HFFc6 (cell line): ENCODE measurements at regions not wholly inside any gene's neighbourhood (a gene's known extent, or its start where the extent isn't known, plus 50 kb on each side); places are given as distances from the start of the nearest gene placed in this dataset.
A peak's percentile ranks its signal among the peaks of the same experiment; 100 is the strongest.

ENCODE experiments used
- DNase-seq: peaks from one replicate; pipeline ENCODE4 v3.0.0-alpha.2; 2018
- H3K27ac Mint-ChIP-seq: 2 replicates; pipeline ENCODE4 v1.8.0; 2020; ENCODE audit warnings: mild to moderate bottlenecking, mixed read lengths
- H3K27me3 Mint-ChIP-seq: 2 replicates; pipeline ENCODE4 v1.8.0; 2021; ENCODE audit warnings: mild to moderate bottlenecking, moderate library complexity, mixed read lengths; ENCODE audit not compliant: insufficient read depth
- H3K36me3 Mint-ChIP-seq: 2 replicates; pipeline ENCODE4 v1.8.0; 2021; ENCODE audit warnings: low read depth, mixed read lengths
- H3K4me1 Mint-ChIP-seq: 2 replicates; pipeline ENCODE4 v1.8.0; 2020; ENCODE audit warnings: low read depth, mixed read lengths
- H3K4me3 Mint-ChIP-seq: 2 replicates; pipeline ENCODE4 v1.8.0; 2020; ENCODE audit warnings: mild to moderate bottlenecking, moderate library complexity, mixed read lengths
- H3K9me3 Mint-ChIP-seq: 2 replicates; pipeline ENCODE4 v1.8.0; 2020; ENCODE audit warnings: mild to moderate bottlenecking, mixed read lengths
- TF ChIP-seq, protein P1 (sequence below): fragments of 200-600 bp; sonication (generic); IDR thresholded peaks from 2 replicates; pipeline ENCODE4 v1.5.0; 2021; ENCODE audit warnings: antibody characterized with exemption, mild to moderate bottlenecking

DNA sequence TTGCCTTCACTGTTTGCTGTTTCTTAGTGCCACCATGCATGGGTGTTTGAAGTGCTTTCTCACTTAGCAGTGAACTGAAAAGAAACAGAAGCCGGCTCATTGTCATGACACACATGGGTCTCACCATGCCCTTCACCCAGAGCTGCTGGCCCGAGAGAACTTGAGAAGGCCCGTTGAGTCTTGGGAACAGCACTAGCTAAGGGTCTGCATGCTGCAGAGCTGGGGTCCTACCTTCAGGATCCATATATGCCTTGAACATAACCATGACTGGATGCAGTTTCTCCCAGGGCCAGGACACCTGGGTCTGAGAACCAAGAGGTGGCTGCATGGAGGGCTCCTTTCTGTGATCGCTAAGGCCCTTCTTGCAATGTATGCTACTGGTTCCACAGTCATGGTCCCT is 245.5 kb upstream of the HS6ST1 start:
- H3K36me3 Mint-ChIP-seq: no peaks in the 10 kb centered on the region
- H3K9me3 Mint-ChIP-seq: no peaks in the 10 kb centered on the region
- H3K4me3 Mint-ChIP-seq: no peak overlapping the region

DNA sequence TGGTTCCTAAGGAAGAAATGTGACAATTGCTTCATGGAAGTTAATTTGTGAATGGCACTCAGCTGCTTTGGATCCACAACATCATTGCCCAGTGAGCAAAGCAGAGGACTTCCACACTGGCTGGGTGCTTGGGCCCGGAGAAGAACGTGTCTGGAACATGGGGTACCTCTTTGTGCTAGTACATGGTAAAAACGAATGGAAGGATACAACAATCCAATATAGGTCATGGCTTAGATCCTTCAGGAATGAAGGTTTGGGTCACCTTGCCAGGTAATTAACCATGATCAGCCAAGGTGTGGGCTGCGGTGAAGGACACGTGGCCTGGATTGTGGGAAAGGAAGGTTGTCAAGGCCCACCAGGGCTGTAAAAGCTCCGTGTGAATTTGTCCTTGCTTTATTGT is 245.9 kb upstream of the HS6ST1 start:
- no peaks in the 10 kb centered on the region for H3K9me3 Mint-ChIP-seq
- TF ChIP-seq, protein P1, sequence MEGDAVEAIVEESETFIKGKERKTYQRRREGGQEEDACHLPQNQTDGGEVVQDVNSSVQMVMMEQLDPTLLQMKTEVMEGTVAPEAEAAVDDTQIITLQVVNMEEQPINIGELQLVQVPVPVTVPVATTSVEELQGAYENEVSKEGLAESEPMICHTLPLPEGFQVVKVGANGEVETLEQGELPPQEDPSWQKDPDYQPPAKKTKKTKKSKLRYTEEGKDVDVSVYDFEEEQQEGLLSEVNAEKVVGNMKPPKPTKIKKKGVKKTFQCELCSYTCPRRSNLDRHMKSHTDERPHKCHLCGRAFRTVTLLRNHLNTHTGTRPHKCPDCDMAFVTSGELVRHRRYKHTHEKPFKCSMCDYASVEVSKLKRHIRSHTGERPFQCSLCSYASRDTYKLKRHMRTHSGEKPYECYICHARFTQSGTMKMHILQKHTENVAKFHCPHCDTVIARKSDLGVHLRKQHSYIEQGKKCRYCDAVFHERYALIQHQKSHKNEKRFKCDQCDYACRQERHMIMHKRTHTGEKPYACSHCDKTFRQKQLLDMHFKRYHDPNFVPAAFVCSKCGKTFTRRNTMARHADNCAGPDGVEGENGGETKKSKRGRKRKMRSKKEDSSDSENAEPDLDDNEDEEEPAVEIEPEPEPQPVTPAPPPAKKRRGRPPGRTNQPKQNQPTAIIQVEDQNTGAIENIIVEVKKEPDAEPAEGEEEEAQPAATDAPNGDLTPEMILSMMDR: no peak
- H3K36me3 Mint-ChIP-seq: no peaks in the 10 kb centered on the region
- no peak overlapping the region; the same call in 1 of the 2 replicates for H3K27ac Mint-ChIP-seq
- H3K4me1 Mint-ChIP-seq: peaks cover 31% of the 10 kb centered on the region
- DNase-seq: no peak
- H3K27me3 Mint-ChIP-seq: peaks cover 3% of the 10 kb centered on the region
- H3K4me3 Mint-ChIP-seq: no peak overlapping the region

More for the DNA sequence above, 245.5 kb upstream of the HS6ST1 start:
- Mint-ChIP-seq H3K4me1 (peaks cover 31% of the 10 kb centered on the region), H3K27me3 (peaks cover 3% of the 10 kb centered on the region), H3K27ac (peak overlapping the region; percentile 80; the same call in 1 of the 2 replicates)
- TF ChIP-seq, protein P1: no peak
- no peak for DNase-seq

DNA sequence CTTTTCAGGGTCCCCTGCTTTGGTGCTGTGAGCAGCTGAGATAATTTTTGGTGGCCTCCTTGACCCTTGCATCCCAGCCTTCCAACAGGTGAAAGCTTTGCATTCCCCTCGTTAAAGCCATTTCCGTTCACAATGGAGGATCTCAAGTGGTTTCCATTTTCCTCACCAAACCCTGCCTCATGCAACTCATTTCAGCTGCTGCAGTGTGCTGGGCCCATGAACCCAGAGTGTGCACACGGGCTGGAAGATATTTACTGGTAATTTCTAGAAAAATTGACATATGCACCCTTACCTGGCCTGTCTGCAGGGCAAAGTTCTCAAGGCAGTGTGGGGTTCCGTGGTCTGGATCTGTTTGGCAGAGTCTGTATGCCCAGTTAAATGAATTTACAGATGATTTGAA is 246.8 kb upstream of the HS6ST1 start:
- Mint-ChIP-seq H3K4me3 (no peak overlapping the region), H3K27ac (no peak overlapping the region), H3K4me1 (peaks cover 31% of the 10 kb centered on the region), H3K9me3 (no peaks in the 10 kb centered on the region), H3K27me3 (peaks cover 3% of the 10 kb centered on the region), H3K36me3 (no peaks in the 10 kb centered on the region)
- no peak for DNase-seq
- TF ChIP-seq, protein P1: no peak

DNA sequence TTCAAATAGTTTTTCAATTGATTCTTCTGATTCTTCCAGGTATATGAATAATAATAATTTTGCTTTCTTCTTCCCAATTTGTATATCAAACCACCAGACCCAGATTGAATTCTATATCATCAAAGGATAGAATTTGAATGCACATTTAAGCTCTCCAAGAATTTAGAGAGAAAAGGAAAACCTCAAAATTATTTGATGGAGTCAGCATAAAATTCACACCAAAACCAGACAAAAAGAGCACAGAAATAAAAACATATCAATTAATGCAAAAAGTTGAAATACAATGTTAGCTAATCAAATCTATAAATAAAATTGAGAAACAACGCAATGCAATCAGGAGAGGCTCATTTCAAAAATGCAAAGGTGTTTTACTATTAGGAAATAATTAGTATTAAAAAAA is 248.0 kb upstream of the HS6ST1 start:
- Mint-ChIP-seq H3K36me3 (no peaks in the 10 kb centered on the region), H3K27me3 (no peaks in the 10 kb centered on the region; the same call in 1 of the 2 replicates), H3K4me1 (peaks cover 26% of the 10 kb centered on the region), H3K9me3 (no peaks in the 10 kb centered on the region), H3K4me3 (no peak overlapping the region), H3K27ac (no peak overlapping the region)
- DNase-seq: no peak
- TF ChIP-seq, protein P1: no peak

DNA sequence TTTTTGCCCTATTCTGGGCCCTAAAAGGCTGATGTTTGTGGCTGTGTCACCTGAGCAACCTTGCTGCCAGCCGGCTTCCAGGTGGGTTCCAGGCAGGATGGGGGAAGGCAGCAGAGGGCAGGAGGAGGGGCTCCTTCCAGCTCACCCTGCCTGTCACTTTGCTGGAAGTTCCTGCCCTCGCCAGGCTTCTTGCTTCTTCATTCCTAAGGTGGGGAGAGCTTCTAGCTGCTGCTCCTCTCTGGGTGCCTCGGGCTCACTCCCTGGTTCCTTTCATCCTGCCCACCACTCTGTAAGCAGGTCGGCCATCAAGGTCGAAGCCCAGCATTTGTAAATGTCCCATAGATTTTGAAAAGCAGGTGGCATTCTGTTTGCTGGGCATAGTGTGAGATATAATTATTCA is 249.4 kb upstream of the HS6ST1 start:
- Mint-ChIP-seq H3K4me3 (no peak overlapping the region), H3K4me1 (peaks cover 12% of the 10 kb centered on the region), H3K36me3 (no peaks in the 10 kb centered on the region), H3K27ac (no peak overlapping the region), H3K9me3 (no peaks in the 10 kb centered on the region), H3K27me3 (no peaks in the 10 kb centered on the region; the same call in 1 of the 2 replicates)
- TF ChIP-seq, protein P1: no peak
- no peak for DNase-seq

DNA sequence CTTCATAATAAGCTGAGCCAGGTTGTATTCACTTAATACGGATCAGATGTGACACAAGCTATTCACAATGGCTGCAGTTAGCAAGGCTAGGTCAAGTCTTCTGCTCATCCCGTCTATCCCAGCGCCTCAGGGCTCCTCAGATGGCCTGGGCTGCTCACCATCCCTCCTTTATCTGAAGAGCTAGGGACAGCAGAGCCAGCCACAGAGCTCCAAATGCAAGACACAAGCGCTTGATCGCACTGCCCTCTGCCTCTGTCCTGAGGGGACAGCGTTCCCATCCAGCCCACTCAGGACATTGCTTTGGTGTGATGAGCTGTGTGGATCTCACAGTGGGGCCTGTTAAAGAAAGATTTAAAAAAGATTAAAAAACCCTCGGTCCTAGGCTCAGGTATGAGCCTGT is 254.4 kb upstream of the HS6ST1 start:
- Mint-ChIP-seq H3K9me3 (no peaks in the 10 kb centered on the region), H3K27ac (no peak overlapping the region), H3K4me3 (no peak overlapping the region), H3K4me1 (no peaks in the 10 kb centered on the region), H3K36me3 (no peaks in the 10 kb centered on the region), H3K27me3 (peaks cover 6% of the 10 kb centered on the region)
- DNase-seq: no peak
- TF ChIP-seq, protein P1: no peak
